ENCODE measurements at regions not wholly inside any gene's neighbourhood (a gene's known extent, or its start where the extent isn't known, plus 50 kb on each side); places are given as distances from the start of the nearest gene placed in this dataset.
A peak's percentile ranks its signal among the peaks of the same experiment; 100 is the strongest.

DNA sequence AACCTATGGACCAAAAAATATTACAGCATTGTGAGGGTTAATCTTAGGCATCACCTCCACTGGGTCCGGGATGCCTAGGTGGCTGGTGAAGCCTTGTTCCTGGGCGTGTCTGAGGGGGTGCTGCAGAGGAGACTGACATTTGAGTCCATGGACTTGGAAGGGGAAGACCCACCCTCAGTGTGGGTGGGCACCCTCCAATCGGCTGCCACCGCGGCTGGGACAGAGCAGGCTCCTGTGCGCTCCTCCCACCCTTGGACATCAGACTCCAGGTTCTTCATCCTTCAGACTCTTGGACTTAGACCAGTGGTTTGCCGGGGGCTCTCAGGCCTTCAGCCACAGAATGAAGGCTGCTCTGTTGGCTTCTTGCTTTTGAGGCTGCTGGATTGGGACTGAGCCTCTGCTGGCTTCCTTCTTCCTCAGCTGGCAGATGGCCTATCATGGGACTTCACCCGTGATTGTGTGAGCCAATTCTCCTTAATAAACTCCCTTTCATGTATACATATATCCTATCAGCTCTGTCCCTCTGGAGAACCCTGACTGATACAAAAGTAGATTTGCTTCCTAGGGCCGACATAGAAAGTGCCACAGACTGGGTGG, 113.1 kb downstream of the TTLL2 start:
- no peaks in the 10 kb centered on the region for H3K36me3 Mint-ChIP-seq
- no peaks in the 10 kb centered on the region for H3K27me3 Mint-ChIP-seq
- H3K9me3 Mint-ChIP-seq, result no peaks in the 10 kb centered on the region
- peaks cover 14% of the 10 kb centered on the region for H3K4me1 Mint-ChIP-seq (ENCODE audit: unreplicated experiment)
- TF ChIP-seq, protein P1, sequence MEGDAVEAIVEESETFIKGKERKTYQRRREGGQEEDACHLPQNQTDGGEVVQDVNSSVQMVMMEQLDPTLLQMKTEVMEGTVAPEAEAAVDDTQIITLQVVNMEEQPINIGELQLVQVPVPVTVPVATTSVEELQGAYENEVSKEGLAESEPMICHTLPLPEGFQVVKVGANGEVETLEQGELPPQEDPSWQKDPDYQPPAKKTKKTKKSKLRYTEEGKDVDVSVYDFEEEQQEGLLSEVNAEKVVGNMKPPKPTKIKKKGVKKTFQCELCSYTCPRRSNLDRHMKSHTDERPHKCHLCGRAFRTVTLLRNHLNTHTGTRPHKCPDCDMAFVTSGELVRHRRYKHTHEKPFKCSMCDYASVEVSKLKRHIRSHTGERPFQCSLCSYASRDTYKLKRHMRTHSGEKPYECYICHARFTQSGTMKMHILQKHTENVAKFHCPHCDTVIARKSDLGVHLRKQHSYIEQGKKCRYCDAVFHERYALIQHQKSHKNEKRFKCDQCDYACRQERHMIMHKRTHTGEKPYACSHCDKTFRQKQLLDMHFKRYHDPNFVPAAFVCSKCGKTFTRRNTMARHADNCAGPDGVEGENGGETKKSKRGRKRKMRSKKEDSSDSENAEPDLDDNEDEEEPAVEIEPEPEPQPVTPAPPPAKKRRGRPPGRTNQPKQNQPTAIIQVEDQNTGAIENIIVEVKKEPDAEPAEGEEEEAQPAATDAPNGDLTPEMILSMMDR (conservative IDR thresholded peaks at IDR 0.05), result no peak
- no peak for DNase-seq (ENCODE audit: extremely low spot score, unreplicated experiment)
- H3K27ac Mint-ChIP-seq, result no peak overlapping the region
- no peak overlapping the region for H3K4me3 Mint-ChIP-seq

DNA sequence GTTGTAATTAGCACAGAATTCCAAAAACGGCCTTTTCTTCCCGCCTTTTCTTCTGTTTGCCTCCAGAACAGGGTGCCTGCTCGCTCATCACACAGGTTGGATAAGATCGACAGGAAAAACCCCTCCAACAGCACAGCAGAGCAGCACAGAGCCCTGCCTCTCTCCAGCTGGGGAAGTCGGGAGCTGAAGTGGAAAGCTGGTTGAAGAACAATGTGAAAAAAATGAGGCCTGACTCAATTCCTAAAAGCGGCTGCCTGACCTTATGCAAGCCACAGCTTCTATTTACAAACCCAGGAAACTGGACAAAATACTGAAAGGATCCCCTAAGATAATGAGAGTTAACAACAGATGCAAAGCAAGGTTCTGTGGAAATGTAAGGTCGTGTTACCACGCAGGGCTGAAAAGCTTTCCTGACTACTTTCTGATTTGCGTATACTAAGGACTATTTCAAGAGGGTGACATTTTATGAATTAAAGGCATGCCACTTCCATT, 116.9 kb downstream of the TTLL2 start:
- no peak for DNase-seq (ENCODE audit: extremely low spot score, unreplicated experiment)
- peak overlapping the region; percentile 81 for H3K27ac Mint-ChIP-seq
- H3K36me3 Mint-ChIP-seq, result no peaks in the 10 kb centered on the region
- H3K27me3 Mint-ChIP-seq, result peaks cover 3% of the 10 kb centered on the region
- peaks cover 20% of the 10 kb centered on the region for H3K4me1 Mint-ChIP-seq (ENCODE audit: unreplicated experiment)
- peaks cover 4% of the 10 kb centered on the region for H3K9me3 Mint-ChIP-seq
- peak overlapping the region; percentile 65 for H3K4me3 Mint-ChIP-seq
- TF ChIP-seq, protein P1 (conservative IDR thresholded peaks at IDR 0.05), result no peak

DNA sequence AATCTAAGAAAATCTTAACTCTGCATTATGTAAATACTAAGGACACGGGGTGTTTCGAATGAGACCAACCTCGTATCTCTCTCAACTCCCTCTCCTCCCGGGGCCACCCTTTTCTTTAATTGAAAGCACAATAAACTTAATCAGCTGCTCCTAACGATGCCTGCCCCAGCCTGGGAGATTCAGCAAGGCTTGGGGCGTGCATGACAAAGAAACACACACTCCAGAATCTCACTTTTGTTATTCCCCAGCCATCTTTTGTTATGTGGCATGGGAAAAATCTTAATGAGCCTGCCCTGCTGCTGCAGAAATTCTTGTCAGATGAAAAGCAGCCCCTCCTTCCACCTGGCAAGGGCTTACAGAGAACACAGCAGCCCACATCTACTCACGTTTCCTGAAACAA, 117.4 kb downstream of the TTLL2 start:
- peaks cover 4% of the 10 kb centered on the region for H3K9me3 Mint-ChIP-seq
- H3K4me1 Mint-ChIP-seq (ENCODE audit: unreplicated experiment), result peaks cover 20% of the 10 kb centered on the region
- H3K36me3 Mint-ChIP-seq, result no peaks in the 10 kb centered on the region
- peak overlapping the region; percentile 81 for H3K27ac Mint-ChIP-seq
- DNase-seq (ENCODE audit: extremely low spot score, unreplicated experiment), result no peak
- TF ChIP-seq, protein P1 (conservative IDR thresholded peaks at IDR 0.05), result no peak
- peak overlapping the region; percentile 65 for H3K4me3 Mint-ChIP-seq
- peaks cover 3% of the 10 kb centered on the region for H3K27me3 Mint-ChIP-seq

DNA sequence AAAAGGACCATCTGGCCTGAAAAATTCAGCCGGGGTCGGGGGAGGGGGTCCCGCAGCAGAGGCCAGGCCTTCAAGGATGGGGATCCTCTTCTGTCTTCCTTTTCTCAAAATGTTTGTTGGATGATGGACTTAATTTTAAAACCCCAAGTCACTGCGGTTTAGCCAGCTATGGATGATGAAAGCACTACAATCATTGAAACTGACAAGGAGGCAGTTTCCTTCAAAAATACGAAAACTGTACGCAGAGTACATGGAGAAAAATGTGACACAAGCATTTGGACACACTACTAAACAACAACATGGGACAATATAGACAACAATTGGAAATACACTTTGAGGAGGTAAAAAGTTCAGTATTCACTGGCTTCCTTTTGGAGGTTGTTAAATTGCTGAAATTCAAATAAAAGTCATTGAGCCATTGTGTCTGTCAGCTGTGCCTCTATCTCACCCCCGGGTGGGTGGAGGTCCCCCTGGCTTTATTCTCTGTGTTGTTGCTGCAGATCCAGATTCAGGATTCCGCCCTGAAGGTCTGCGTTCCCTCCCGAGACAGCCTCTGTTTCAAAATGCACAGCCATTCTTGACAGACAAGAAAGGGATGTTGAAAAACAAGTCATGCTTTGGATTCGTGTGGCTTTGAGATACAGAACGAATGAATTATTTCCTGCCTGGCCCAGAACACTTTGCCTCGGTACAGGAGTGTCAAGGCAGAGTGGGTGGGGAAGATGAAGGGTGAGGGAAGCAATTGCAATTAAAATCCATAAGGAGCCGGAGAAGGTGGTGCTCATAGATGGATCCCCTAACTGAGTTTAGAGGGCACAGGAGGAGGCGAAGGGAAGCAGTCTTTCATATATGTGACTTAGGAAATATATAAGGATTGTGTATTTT, 118.2 kb downstream of the TTLL2 start:
- DNase-seq (ENCODE audit: extremely low spot score, unreplicated experiment), result no peak
- TF ChIP-seq, protein P1 (conservative IDR thresholded peaks at IDR 0.05), result no peak
- Mint-ChIP-seq H3K9me3 (peaks cover 4% of the 10 kb centered on the region), H3K27me3 (peaks cover 3% of the 10 kb centered on the region), H3K4me3 (peak overlapping the region; percentile 59), H3K4me1 (ENCODE audit: unreplicated experiment) (peaks cover 20% of the 10 kb centered on the region), H3K36me3 (no peaks in the 10 kb centered on the region), H3K27ac (peak overlapping the region; percentile 81)

DNA sequence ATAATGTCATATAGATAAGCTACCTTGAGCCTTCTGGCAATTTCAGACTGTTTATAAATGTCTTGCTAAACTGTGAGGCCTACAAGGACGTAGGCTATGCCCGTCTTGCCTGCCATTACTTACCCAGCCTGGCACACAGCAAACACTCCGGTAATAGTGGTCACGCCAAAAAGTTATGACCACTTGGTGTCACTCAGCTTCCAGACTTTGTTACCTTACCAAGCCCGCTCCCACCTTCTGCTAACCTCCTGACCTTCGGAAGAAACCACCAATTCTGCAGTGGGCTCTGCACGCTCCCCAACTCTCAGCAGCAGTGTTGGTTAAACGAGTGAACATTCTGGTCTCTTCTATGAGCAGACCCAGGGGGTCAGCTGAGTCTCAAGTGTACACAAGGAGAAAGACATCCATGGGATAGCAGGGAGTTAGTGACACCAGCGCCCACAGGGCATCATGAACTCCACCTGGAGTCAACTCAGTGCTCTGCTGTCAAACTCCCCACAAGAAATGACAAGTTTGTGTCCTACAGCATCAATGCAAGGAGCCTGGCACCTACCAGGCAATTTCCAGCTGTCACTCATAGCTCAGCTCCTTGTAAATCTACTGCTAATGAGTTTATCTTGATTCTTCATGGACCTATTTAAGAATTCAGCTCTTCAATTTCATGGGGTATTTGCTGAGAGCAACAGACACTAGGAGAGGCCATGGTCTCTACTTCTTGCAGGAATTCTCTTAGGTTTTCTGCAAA, 119.9 kb downstream of the TTLL2 start:
- peaks cover 7% of the 10 kb centered on the region for H3K27me3 Mint-ChIP-seq
- no peak overlapping the region for H3K4me3 Mint-ChIP-seq
- TF ChIP-seq, protein P1 (conservative IDR thresholded peaks at IDR 0.05), result no peak
- no peak overlapping the region for H3K27ac Mint-ChIP-seq
- peaks cover 20% of the 10 kb centered on the region for H3K4me1 Mint-ChIP-seq (ENCODE audit: unreplicated experiment)
- peaks cover 4% of the 10 kb centered on the region for H3K9me3 Mint-ChIP-seq
- no peak for DNase-seq (ENCODE audit: extremely low spot score, unreplicated experiment)
- H3K36me3 Mint-ChIP-seq, result no peaks in the 10 kb centered on the region
